ENCODE measurements at regions not wholly inside any gene's neighbourhood (a gene's known extent, or its start where the extent isn't known, plus 50 kb on each side); places are given as distances from the start of the nearest gene placed in this dataset.
A peak's percentile ranks its signal among the peaks of the same experiment; 100 is the strongest.
"Not testable (repeated sequence)": the region's sequence is repeated elsewhere in the genome, so short reads cannot be mapped to it uniquely, and the experiment has no call there.

DNA sequence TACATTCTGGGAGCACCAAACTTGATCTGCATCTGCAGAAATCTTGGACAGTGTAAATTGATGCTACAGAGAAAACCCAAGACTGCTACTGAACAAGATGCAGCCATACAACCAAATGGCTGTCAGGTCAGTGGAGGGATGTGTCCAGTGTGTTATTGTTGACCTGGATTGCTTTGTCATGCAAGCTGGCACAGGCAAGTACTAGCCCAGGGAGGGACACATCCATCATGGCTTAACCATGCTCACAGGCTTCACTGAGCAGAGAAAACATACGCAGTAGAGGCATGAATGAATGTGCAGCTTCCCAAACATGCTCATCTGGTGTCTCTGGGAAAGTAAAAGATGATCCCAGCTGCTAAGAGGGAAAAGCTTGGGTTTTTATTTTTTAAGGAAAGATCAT lies 93.6 kb downstream of the MTNR1B start:
- Mint-ChIP-seq H3K4me1 (no peaks in the 10 kb centered on the region), H3K27ac (no peak overlapping the region), H3K36me3 (no peaks in the 10 kb centered on the region), H3K4me3 (no peak overlapping the region), H3K9me3 (peaks cover 0 to 2% (median 0%) of the 10 kb centered on the region in 8 donors), H3K27me3 (peaks cover 3 to 5% of the 10 kb centered on the region in 2 donors)
- Histone ChIP-seq H3K27ac (ENCODE audit: low read depth, low read length) (no peak overlapping the region), H3K4me1 (ENCODE audit: insufficient read depth, low read length) (no peaks in the 10 kb centered on the region), H3K27me3 (ENCODE audit: insufficient read depth, low read length) (no peaks in the 10 kb centered on the region), H3K4me3 (ENCODE audit: low read length in 2 of 2) (no peak overlapping the region), H3K36me3 (ENCODE audit: insufficient read depth, low read length) (no peaks in the 10 kb centered on the region), H3K9me3 (ENCODE audit: control insufficient read depth in 1 of 2, low read length in 2 of 2) (no peaks in the 10 kb centered on the region)
- ChIA-PET POLR2A (ENCODE audit: partially characterized antibody) (no interaction called here), CTCF (ENCODE audit: partially characterized antibody) (no interaction called here)
- peak in 1 of 5 donors; percentile 24 for DNase-seq
- intact Hi-C loops (cut with micrococcal nuclease) = no loop called here

- H3K4me1 ChIP-seq (ENCODE audit: insufficient read depth, low read length); H3K27ac ChIP-seq (ENCODE audit: low read depth, low read length); DNase-seq; H3K9me3 ChIP-seq (ENCODE audit: control insufficient read depth in 1 of 2, low read length in 2 of 2); H3K4me3 ChIP-seq (ENCODE audit: low read length in 2 of 2); H3K36me3 Mint-ChIP-seq; H3K27me3 ChIP-seq (ENCODE audit: insufficient read depth, low read length); H3K9me3 Mint-ChIP-seq; H3K36me3 ChIP-seq (ENCODE audit: insufficient read depth, low read length); intact Hi-C loops (cut with micrococcal nuclease); H3K27me3 Mint-ChIP-seq; POLR2A ChIA-PET (ENCODE audit: partially characterized antibody); H3K4me1 Mint-ChIP-seq; CTCF ChIA-PET (ENCODE audit: partially characterized antibody); H3K4me3 Mint-ChIP-seq: not testable (repeated sequence)
- peak overlapping the region in 1 of 7 donors; percentile 35 for H3K27ac Mint-ChIP-seq
These were observed 95.7 kb downstream of the MTNR1B start for GRCh38 chr11:93065074-93065674.

GRCh38 chr11:93067881-93068390 lies 98.5 kb downstream of the MTNR1B start:
- Histone ChIP-seq H3K4me3 (ENCODE audit: low read length in 2 of 2) (no peak overlapping the region), H3K27me3 (ENCODE audit: insufficient read depth, low read length) (no peaks in the 10 kb centered on the region), H3K27ac (ENCODE audit: low read depth, low read length) (no peak overlapping the region), H3K4me1 (ENCODE audit: insufficient read depth, low read length) (no peaks in the 10 kb centered on the region), H3K36me3 (ENCODE audit: insufficient read depth, low read length) (no peaks in the 10 kb centered on the region), H3K9me3 (ENCODE audit: control insufficient read depth in 1 of 2, low read length in 2 of 2) (no peaks in the 10 kb centered on the region)
- Mint-ChIP-seq H3K27me3 (peaks cover 4 to 5% of the 10 kb centered on the region in 2 donors), H3K36me3 (no peaks in the 10 kb centered on the region), H3K27ac (no peak overlapping the region), H3K4me3 (no peak overlapping the region), H3K4me1 (no peaks in the 10 kb centered on the region), H3K9me3 (peaks cover 0 to 2% (median 0%) of the 10 kb centered on the region in 8 donors)
- ChIA-PET CTCF (ENCODE audit: partially characterized antibody) (no interaction called here), POLR2A (ENCODE audit: partially characterized antibody) (no interaction called here)
- DNase-seq = no peak
- intact Hi-C loops (cut with micrococcal nuclease) = no loop called here

DNA sequence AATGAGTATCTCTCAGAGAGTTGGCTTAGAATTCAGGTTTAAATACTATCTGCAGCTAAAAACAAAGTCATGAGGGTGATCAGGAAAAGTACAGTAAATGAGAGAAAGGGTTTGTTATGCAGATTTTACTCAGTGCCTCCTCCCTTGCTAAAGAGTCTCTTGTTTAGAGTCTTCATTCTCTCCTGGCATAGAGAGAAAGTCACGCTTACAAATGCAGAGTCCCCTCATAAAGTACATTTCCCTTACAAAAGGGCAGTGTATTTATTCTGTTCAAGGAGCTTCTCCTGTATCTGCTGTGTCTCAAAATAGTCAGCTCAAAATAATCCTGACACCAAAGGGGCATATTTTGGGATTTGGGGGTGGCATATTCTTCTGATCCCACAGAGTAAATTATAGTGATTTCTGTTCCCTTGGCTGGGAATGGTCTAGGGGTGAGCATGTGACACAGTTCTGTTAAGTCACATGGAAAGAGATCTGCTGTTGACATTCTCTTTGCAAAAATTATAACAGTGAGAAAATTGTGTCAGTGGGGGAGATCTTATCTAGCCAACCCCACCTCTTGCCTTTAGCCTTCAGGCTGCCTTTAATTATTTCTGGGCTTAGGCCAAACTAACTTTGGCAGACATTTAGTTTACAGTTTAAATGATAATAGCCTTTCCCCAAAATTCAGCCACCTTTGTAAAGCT lies 102.9 kb downstream of the MTNR1B start:
- H3K4me1 Mint-ChIP-seq = no peaks in the 10 kb centered on the region
- Histone ChIP-seq H3K4me1 (ENCODE audit: insufficient read depth, low read length) (no peaks in the 10 kb centered on the region), H3K27ac (ENCODE audit: low read depth, low read length) (no peak overlapping the region), H3K9me3 (ENCODE audit: control insufficient read depth in 1 of 2, low read length in 2 of 2) (no peaks in the 10 kb centered on the region), H3K4me3 (ENCODE audit: low read length in 2 of 2) (no peak overlapping the region), H3K27me3 (ENCODE audit: insufficient read depth, low read length) (no peaks in the 10 kb centered on the region), H3K36me3 (ENCODE audit: insufficient read depth, low read length) (no peaks in the 10 kb centered on the region)
- CTCF ChIA-PET (ENCODE audit: partially characterized antibody) = no interaction called here
- H3K27me3 Mint-ChIP-seq = peaks cover 4% of the 10 kb centered on the region in 2 donors
- no peak overlapping the region for H3K4me3 Mint-ChIP-seq
- no peak for DNase-seq
- POLR2A ChIA-PET (ENCODE audit: partially characterized antibody) = no interaction called here
- intact Hi-C loops (cut with micrococcal nuclease) = no loop called here
- H3K36me3 Mint-ChIP-seq = no peaks in the 10 kb centered on the region
- H3K27ac Mint-ChIP-seq = no peak overlapping the region
- peaks cover 0 to 2% (median 0%) of the 10 kb centered on the region in 8 donors for H3K9me3 Mint-ChIP-seq

DNA sequence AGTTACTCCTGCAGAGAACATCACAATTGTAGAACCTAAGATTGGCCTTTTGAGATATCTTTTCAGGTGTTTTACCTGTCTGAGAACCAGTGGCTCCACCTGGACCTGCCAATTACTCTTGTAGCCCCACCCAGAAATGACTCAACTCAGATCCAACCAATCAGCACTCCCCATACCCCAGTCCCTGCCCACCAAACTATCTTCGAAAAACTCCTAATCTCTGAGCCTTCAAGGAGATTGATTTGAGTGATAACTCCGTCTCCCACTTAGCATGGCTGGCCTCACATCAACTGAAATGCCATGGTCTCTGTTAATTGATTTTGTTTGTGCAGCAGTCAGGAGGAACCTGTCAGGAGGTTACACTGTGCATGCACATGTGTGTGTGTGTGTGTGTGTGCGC lies 103.6 kb downstream of the MTNR1B start:
- H3K4me1 Mint-ChIP-seq = no peaks in the 10 kb centered on the region
- intact Hi-C loops (cut with micrococcal nuclease) = no loop called here
- Histone ChIP-seq H3K27me3 (ENCODE audit: insufficient read depth, low read length) (no peaks in the 10 kb centered on the region), H3K4me3 (ENCODE audit: low read length in 2 of 2) (no peak overlapping the region), H3K4me1 (ENCODE audit: insufficient read depth, low read length) (no peaks in the 10 kb centered on the region), H3K9me3 (ENCODE audit: control insufficient read depth in 1 of 2, low read length in 2 of 2) (no peaks in the 10 kb centered on the region), H3K27ac (ENCODE audit: low read depth, low read length) (no peak overlapping the region), H3K36me3 (ENCODE audit: insufficient read depth, low read length) (no peaks in the 10 kb centered on the region)
- H3K36me3 Mint-ChIP-seq = no peaks in the 10 kb centered on the region
- no peak for DNase-seq
- POLR2A ChIA-PET (ENCODE audit: partially characterized antibody) = no interaction called here
- H3K9me3 Mint-ChIP-seq = peaks cover 0 to 2% (median 0%) of the 10 kb centered on the region in 8 donors
- H3K27me3 Mint-ChIP-seq = peaks cover 4 to 9% of the 10 kb centered on the region in 2 donors
- H3K4me3 Mint-ChIP-seq = no peak overlapping the region
- H3K27ac Mint-ChIP-seq = no peak overlapping the region
- CTCF ChIA-PET (ENCODE audit: partially characterized antibody) = no interaction called here

- Histone ChIP-seq H3K27me3 (ENCODE audit: insufficient read depth, low read length) (no peaks in the 10 kb centered on the region), H3K9me3 (ENCODE audit: control insufficient read depth in 1 of 2, low read length in 2 of 2) (no peaks in the 10 kb centered on the region), H3K4me1 (ENCODE audit: insufficient read depth, low read length) (no peaks in the 10 kb centered on the region), H3K27ac (ENCODE audit: low read depth, low read length) (no peak overlapping the region), H3K4me3 (ENCODE audit: low read length in 2 of 2) (no peak overlapping the region), H3K36me3 (ENCODE audit: insufficient read depth, low read length) (no peaks in the 10 kb centered on the region)
- intact Hi-C loops (cut with micrococcal nuclease) = no loop called here
- H3K4me3 Mint-ChIP-seq = no peak overlapping the region
- peaks cover 0 to 2% (median 0%) of the 10 kb centered on the region in 8 donors for H3K9me3 Mint-ChIP-seq
- POLR2A ChIA-PET (ENCODE audit: partially characterized antibody) = no interaction called here
- CTCF ChIA-PET (ENCODE audit: partially characterized antibody) = no interaction called here
- DNase-seq = no peak
- peaks cover 4 to 9% of the 10 kb centered on the region in 2 donors for H3K27me3 Mint-ChIP-seq
- no peaks in the 10 kb centered on the region for H3K36me3 Mint-ChIP-seq
- H3K27ac Mint-ChIP-seq = no peak overlapping the region
- no peaks in the 10 kb centered on the region for H3K4me1 Mint-ChIP-seq
These were observed 104.2 kb downstream of the MTNR1B start for GRCh38 chr11:93073508-93074280.

DNA sequence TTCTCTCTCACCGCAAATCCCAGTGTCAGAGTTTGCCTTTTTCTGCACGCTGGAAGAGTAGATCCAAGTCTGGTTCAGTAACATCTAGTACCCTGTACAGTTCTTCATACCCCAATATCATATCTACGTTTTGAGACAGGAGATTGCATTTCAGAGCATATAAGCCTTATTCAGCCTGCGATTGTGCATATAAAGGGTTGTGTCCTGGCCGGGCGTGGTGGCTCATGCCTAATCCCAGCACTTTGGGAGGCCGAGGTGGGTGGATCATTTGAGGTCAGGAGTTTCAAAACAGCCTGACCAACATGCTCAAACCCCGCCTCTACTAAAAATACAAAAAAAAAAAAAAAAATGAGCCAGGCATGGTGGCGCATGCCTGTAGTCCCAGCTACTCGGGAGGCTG lies 104.9 kb downstream of the MTNR1B start:
- peaks cover 4 to 7% of the 10 kb centered on the region in 2 donors for H3K27me3 Mint-ChIP-seq
- no peaks in the 10 kb centered on the region for H3K36me3 ChIP-seq (ENCODE audit: insufficient read depth, low read length)
- ChIA-PET POLR2A (ENCODE audit: partially characterized antibody) (no interaction called here), CTCF (ENCODE audit: partially characterized antibody) (no interaction called here)
- no peaks in the 10 kb centered on the region for H3K4me1 ChIP-seq (ENCODE audit: insufficient read depth, low read length)
- no peak for DNase-seq
- H3K4me1 Mint-ChIP-seq = no peaks in the 10 kb centered on the region
- no peak overlapping the region for H3K4me3 ChIP-seq (ENCODE audit: low read length in 2 of 2)
- no peak overlapping the region for H3K4me3 Mint-ChIP-seq
- intact Hi-C loops (cut with micrococcal nuclease) = no loop called here
- no peak overlapping the region for H3K27ac ChIP-seq (ENCODE audit: low read depth, low read length)
- H3K9me3 ChIP-seq (ENCODE audit: control insufficient read depth in 1 of 2, low read length in 2 of 2) = no peaks in the 10 kb centered on the region
- H3K9me3 Mint-ChIP-seq = peaks cover 0 to 2% (median 0%) of the 10 kb centered on the region in 8 donors
- H3K27ac Mint-ChIP-seq = no peak overlapping the region
- no peaks in the 10 kb centered on the region for H3K27me3 ChIP-seq (ENCODE audit: insufficient read depth, low read length)
- H3K36me3 Mint-ChIP-seq = no peaks in the 10 kb centered on the region
